RWPE1 (cell line): ENCODE measurements at regions not wholly inside any gene's neighbourhood (a gene's known extent, or its start where the extent isn't known, plus 50 kb on each side); places are given as distances from the start of the nearest gene placed in this dataset.
"Not testable (repeated sequence)": the region's sequence is repeated elsewhere in the genome, so short reads cannot be mapped to it uniquely, and the experiment has no call there.

Experiments
- CTCF ChIA-PET: fragments of 350-600 bp; sonication (Branson Sonifier 250); formaldehyde crosslinking; extraction: SDS; loops from one replicate; lab custom pipeline; 2021; lab: Yijun Ruan, JAX
- POLR2A ChIA-PET: fragments of 400-600 bp; formaldehyde crosslinking; extraction: SDS; loops from one replicate; lab custom pipeline; 2020; ENCODE audit warnings: antibody characterized with exemption; ENCODE audit not compliant: low non-redundant PET; lab: Yijun Ruan, JAX
- DNase-seq: peaks from one replicate; pipeline ENCODE4 v3.0.0; 2012; ENCODE audit warnings: low spot score
- H3K27ac ChIP-seq: fragments of 450-650 bp; 2 replicates; pipeline ENCODE4 v1.5.1; 2017
- CTCF ChIP-seq: fragments of 450-650 bp; conservative IDR thresholded peaks from 2 replicates; pipeline ENCODE4 v1.5.1; 2017; ENCODE audit warnings: low read depth, mild to moderate bottlenecking

DNA sequence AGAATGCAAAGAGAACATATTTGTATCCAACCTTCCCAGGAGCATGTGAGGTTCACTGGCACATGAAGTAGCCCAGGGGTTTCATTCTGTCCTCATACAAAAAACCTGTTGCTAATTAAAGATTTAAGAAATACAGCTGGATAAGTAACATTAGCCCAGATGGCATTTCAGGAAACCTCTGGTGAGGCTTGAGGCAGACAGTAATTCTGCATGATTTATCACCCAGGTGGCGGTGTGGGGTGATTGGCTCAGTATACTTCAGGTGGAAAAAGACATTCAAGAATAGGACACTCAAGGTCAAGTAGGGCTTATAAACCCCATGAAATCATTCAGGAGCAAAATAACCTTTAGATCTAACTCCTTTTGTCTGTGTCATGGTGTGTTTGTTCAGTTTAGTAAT lies 237.4 kb downstream of the RNF144A start:
- DNase-seq = no peak
- CTCF ChIA-PET = no interaction called here

GRCh38 chr2:7161501-7161900 lies 244.3 kb downstream of the RNF144A start:
- TF ChIP-seq CTCF = no peak
- no peak for DNase-seq
- no peak overlapping the region for H3K27ac ChIP-seq
- ChIA-PET CTCF (no interaction called here), POLR2A (no interaction called here)

More for the DNA sequence above, 237.4 kb downstream of the RNF144A start:
- POLR2A ChIA-PET = interaction anchor here (0.5 kb wide), 1 partner anchor 125 kb away, joined by 3 read pairs; no protein-coding TSS in a partner anchor
- no peak overlapping the region for H3K27ac ChIP-seq
- TF ChIP-seq CTCF = no peak

DNA sequence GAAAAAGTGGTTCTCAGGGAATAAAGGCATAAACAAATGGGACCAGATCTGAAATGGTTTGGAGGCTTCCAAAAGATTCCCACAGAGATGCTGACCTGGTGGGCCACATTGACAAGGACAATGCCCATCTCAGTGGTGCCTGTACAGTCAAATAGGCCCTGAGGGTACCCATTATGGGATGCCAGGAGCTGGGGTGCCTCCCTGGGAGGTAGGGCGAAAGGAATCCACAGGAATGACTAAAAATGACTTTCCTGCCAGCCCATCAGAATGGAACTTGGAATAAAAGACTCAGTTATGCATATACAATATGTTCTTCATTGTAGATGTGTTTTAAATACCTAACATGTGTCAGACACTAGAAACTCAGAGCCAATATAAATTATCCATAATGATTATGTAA lies 248.5 kb downstream of the RNF144A start:
- ChIA-PET CTCF (no interaction called here), POLR2A (no interaction called here)
- H3K27ac ChIP-seq = no peak overlapping the region
- TF ChIP-seq CTCF = no peak
- no peak for DNase-seq

- no peak overlapping the region for H3K27ac ChIP-seq
- no peak for TF ChIP-seq CTCF
- DNase-seq = no peak
- ChIA-PET POLR2A (no interaction called here), CTCF (interaction anchor here (0.6 kb wide), 1 partner anchor 70 kb away, joined by 3 read pairs; no protein-coding TSS in a partner anchor)
Observed at GRCh38 chr2:7167801-7168411, 250.7 kb downstream of the RNF144A start.

DNA sequence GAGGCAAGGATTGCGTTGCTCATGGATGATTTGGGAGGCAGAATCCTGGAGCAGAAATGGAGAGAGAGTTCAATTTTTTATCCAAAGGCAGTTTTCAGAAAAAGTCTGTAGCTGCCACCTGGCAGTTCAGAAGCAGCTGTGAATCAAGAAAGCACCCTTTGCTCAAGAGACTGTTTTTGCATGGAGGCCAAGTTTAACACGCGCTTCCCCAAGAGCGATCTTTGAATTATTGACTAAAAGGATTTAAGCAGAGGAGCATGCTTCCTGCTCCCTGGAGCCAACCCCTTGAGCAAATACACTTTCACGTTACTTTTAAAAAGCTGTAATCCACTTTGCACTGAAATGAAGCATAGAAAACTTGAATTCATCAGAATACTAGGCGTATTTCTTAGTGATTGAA lies 252.4 kb downstream of the RNF144A start:
- TF ChIP-seq CTCF = no peak
- no peak overlapping the region for H3K27ac ChIP-seq
- CTCF ChIA-PET = no interaction called here
- DNase-seq = no peak
- POLR2A ChIA-PET = no interaction called here

DNA sequence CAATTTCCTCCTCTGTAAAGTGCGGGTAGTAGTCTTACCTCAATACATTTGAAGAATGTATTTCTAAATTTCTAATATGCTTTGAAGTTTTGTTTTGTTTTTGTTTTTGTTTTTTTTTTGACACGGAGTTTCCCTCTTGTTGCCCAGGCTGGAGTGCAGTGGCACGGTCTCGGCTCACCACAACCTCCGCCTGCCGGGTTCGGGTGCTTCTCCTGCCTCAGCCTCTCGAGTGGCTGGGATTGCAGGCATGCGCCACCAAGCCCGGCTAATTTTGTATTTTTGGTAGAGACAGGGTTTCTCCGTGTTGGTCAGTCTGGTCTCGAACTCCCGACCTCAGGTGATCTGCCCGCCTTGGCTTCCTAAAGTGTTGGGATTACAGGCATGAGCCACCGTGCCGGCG lies 261.8 kb downstream of the RNF144A start:
- DNase-seq, CTCF ChIA-PET, H3K27ac ChIP-seq, POLR2A ChIA-PET: not testable (repeated sequence)

DNA sequence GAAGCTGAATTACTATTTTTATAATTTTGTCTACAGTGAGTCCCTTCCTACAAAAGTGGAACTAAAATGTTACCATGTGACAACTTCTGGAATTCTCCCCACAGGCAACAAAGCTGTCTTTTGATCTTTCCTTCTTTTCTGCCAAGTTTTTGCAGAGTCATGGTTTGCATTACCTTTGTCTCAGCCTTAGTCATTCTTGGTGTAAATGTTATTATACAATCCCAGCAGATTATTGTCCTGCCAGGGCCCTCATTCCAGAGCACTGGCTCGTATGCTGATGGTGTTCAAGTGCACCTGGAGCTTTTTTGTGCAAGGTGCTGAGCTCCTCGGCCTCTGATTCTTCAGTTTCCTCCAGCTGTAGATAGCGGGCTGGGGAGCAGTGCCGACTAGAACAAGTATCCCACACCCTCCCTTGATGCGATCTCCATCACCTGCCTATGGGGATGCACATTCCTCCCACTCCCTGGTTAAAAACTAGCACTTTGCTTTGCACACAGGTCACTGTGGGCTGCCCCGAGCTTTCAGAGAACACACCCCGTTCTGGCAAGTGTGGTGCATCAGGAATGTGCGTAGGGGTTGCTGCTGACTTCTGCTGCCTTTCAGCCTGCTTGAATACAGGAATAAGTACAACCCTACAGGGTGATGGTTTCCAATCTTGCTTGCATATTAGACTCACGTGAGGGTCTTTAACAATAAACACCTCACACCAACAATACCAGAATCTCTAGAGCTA lies 263.6 kb downstream of the RNF144A start:
- POLR2A ChIA-PET = no interaction called here
- TF ChIP-seq CTCF = no peak

More for the DNA sequence above, 263.6 kb downstream of the RNF144A start:
- no peak overlapping the region for H3K27ac ChIP-seq
- DNase-seq = peak; percentile 6
- CTCF ChIA-PET = no interaction called here
